ENCODE measurements at regions not wholly inside any gene's neighbourhood (a gene's known extent, or its start where the extent isn't known, plus 50 kb on each side); places are given as distances from the start of the nearest gene placed in this dataset.

- TF ChIP-seq CTCF (IDR thresholded peaks at IDR 0.05): no peak
- TF ChIP-seq POLR2A (IDR thresholded peaks at IDR 0.05): no peak
Observed at GRCh38 chr3:102605153-102605552, 170.3 kb downstream of the ZPLD1 start.
